NCI-H2107 treated with DMSO at 0.1 percent for 48 hours (cell line): ENCODE measurements at regions not wholly inside any gene's neighbourhood (a gene's known extent, or its start where the extent isn't known, plus 50 kb on each side); places are given as distances from the start of the nearest gene placed in this dataset.

Source experiments
- DNase-seq: peaks from one replicate; lab custom pipeline; 2025; ENCODE audit not compliant: unreplicated experiment; lab: John Stamatoyannopoulos, UW

GRCh38 chr5:68958428-68958827 lies 135.4 kb upstream of the SLC30A5 start:
- no peak for DNase-seq

GRCh38 chr5:68960456-68960855 lies 133.4 kb upstream of the SLC30A5 start:
- DNase-seq: no peak

- DNase-seq: no peak
These were observed 132.9 kb upstream of the SLC30A5 start for GRCh38 chr5:68960961-68961360.

- no peak for DNase-seq
These were observed 132.1 kb upstream of the SLC30A5 start for GRCh38 chr5:68961762-68962161.

- DNase-seq: peak; percentile 18
These were observed 130.9 kb upstream of the SLC30A5 start for GRCh38 chr5:68962757-68963484.

GRCh38 chr5:68964679-68965078 lies 129.1 kb upstream of the SLC30A5 start:
- DNase-seq: no peak

- no peak for DNase-seq
These were observed 127.9 kb upstream of the SLC30A5 start for GRCh38 chr5:68965926-68966325.

- no peak for DNase-seq
These were observed 127.2 kb upstream of the SLC30A5 start for GRCh38 chr5:68966596-68966995.

GRCh38 chr5:68968429-68968828 lies 125.4 kb upstream of the SLC30A5 start:
- DNase-seq: no peak

GRCh38 chr5:68970617-68971016 lies 123.2 kb upstream of the SLC30A5 start:
- no peak for DNase-seq

GRCh38 chr5:68973696-68974095 lies 120.1 kb upstream of the SLC30A5 start:
- no peak for DNase-seq

GRCh38 chr5:68983043-68983442 lies 110.8 kb upstream of the SLC30A5 start:
- no peak for DNase-seq

GRCh38 chr5:68983959-68984358 lies 109.9 kb upstream of the SLC30A5 start:
- no peak for DNase-seq

- no peak for DNase-seq
These were observed 102.3 kb upstream of the SLC30A5 start for GRCh38 chr5:68991279-68992084.

- no peak for DNase-seq
These were observed 99.2 kb upstream of the SLC30A5 start for GRCh38 chr5:68994645-68995044.

GRCh38 chr5:68995845-68996545 lies 97.8 kb upstream of the SLC30A5 start:
- no peak for DNase-seq

GRCh38 chr5:68999181-68999580 lies 94.6 kb upstream of the SLC30A5 start:
- no peak for DNase-seq

- DNase-seq: no peak
These were observed 93.4 kb upstream of the SLC30A5 start for GRCh38 chr5:69000216-69000919.

GRCh38 chr5:69000949-69001348 lies 92.9 kb upstream of the SLC30A5 start:
- no peak for DNase-seq

GRCh38 chr5:69001627-69002026 lies 92.2 kb upstream of the SLC30A5 start:
- DNase-seq: no peak

- DNase-seq: no peak
These were observed 89.7 kb upstream of the SLC30A5 start for GRCh38 chr5:69004127-69004526.
